Testis (tissue), 2 donors: ENCODE measurements at regions not wholly inside any gene's neighbourhood (a gene's known extent, or its start where the extent isn't known, plus 50 kb on each side); places are given as distances from the start of the nearest gene placed in this dataset.

ENCODE experiments used
- DNase-seq: peaks from one replicate; pipeline ENCODE4 v3.0.0-alpha.2; 2019
- H3K27ac ChIP-seq, 2 donors: fragments of 200-600 bp; sonication (generic); one replicate each; pipeline ENCODE4 v1.5.1; 2019
- H3K27me3 ChIP-seq: fragments of 200-600 bp; sonication (generic); one replicate; pipeline ENCODE4 v1.5.1; 2019
- H3K36me3 ChIP-seq: fragments of 200-600 bp; sonication (generic); one replicate; pipeline ENCODE4 v1.5.1; 2017; ENCODE audit warnings: low read depth; ENCODE audit errors: missing control alignments
- H3K4me1 ChIP-seq: fragments of 200-600 bp; sonication (generic); one replicate; pipeline ENCODE4 v1.5.1; 2019
- H3K4me3 ChIP-seq, 2 donors: fragments of 200-600 bp; sonication (generic); one replicate each; pipeline ENCODE4 v1.5.1; 2017 to 2019
- H3K9me3 ChIP-seq: fragments of 200-600 bp; sonication (generic); one replicate; pipeline ENCODE4 v1.5.1; 2017
- POLR2A ChIP-seq: fragments of 450-650 bp; IDR thresholded peaks from one replicate; pipeline ENCODE4 v1.6.1; 2017; ENCODE audit warnings: antibody characterized with exemption, mild to moderate bottlenecking, moderate library complexity
- WGBS, 2 donors: methylation state at CpG; one replicate each; pipeline ENCODE4 v1.1.5; 2018; 5-methylcytosine and 5-hydroxymethylcytosine counted together
- intact Hi-C: fragments of 100-400 bp; cut with DNase I; formaldehyde crosslinking; loops from one replicate; pipeline ENCODE4 v1.15.1; 2023; ENCODE audit warnings: low total_unique reads
- TF ChIP-seq, protein P1 (sequence below), 3 experiments: fragments of 450-650 bp in 2 of 3; fragments of 200-600 bp in 1 of 3; sonication (generic) in 1 of 3; IDR thresholded peaks; one replicate each; pipeline ENCODE4 v1.5.1; 2016 to 2019; ENCODE audit warnings: antibody characterized with exemption in 3 of 3, mild to moderate bottlenecking in 2 of 3, moderate library complexity in 1 of 3

DNA sequence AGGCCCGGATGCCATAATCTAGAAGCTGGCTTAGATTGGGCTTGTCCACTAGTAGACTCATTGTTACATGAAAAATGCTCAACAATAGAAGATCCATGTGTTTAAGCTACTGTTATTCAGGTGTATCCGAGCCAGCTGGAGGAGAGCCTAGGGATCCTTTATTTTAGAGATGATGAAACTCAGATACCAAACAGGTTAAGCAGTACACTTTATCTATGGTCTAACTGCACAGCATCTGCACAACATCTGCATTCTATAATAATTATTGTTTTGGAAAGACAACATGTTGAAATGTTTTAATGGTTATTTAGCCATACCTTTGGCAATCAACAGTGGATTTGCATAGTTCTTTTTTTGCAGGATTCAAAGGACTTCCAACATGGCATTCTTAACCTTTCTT is 134.1 kb downstream of the RFPL4B start:
- no peaks in the 10 kb centered on the region for H3K9me3 ChIP-seq
- no peak for DNase-seq
- TF ChIP-seq POLR2A: no peak
- TF ChIP-seq, protein P1, sequence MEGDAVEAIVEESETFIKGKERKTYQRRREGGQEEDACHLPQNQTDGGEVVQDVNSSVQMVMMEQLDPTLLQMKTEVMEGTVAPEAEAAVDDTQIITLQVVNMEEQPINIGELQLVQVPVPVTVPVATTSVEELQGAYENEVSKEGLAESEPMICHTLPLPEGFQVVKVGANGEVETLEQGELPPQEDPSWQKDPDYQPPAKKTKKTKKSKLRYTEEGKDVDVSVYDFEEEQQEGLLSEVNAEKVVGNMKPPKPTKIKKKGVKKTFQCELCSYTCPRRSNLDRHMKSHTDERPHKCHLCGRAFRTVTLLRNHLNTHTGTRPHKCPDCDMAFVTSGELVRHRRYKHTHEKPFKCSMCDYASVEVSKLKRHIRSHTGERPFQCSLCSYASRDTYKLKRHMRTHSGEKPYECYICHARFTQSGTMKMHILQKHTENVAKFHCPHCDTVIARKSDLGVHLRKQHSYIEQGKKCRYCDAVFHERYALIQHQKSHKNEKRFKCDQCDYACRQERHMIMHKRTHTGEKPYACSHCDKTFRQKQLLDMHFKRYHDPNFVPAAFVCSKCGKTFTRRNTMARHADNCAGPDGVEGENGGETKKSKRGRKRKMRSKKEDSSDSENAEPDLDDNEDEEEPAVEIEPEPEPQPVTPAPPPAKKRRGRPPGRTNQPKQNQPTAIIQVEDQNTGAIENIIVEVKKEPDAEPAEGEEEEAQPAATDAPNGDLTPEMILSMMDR (IDR thresholded peaks at IDR 0.05): no peak
- intact Hi-C loops: no loop called here
- peaks cover 4% of the 10 kb centered on the region for H3K4me1 ChIP-seq
- H3K36me3 ChIP-seq: no peaks in the 10 kb centered on the region
- no peak overlapping the region for H3K27ac ChIP-seq
- no peaks in the 10 kb centered on the region for H3K27me3 ChIP-seq
- no peak overlapping the region for H3K4me3 ChIP-seq
- 97 to 100% methylated on average over 2 of the region's 2 CpGs for WGBS, 2 donors

DNA sequence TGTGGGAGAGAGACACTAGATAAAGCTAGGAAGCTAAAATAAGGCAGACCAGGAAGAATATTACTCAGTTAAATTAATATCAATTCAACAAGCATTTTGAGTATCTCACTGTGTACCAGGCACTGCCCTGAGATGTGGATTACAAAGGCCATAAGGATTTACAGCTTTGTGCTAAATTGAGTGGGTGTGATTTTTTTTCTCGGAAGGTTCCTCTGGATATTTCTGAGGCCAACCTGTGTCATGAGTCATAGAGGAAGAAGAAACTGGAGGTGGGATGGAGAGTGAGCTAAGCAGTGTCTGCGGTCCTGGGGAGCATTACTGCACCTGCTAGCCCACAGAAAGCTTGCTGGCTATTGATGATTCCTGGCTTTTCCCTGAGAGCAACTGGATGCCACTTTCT is 135.2 kb downstream of the RFPL4B start:
- H3K27me3 ChIP-seq: no peaks in the 10 kb centered on the region
- H3K27ac ChIP-seq: no peak overlapping the region
- DNase-seq: no peak
- H3K9me3 ChIP-seq: no peaks in the 10 kb centered on the region
- H3K4me3 ChIP-seq: no peak overlapping the region
- H3K36me3 ChIP-seq: no peaks in the 10 kb centered on the region
- peaks cover 4% of the 10 kb centered on the region for H3K4me1 ChIP-seq
- no peak for TF ChIP-seq POLR2A
- TF ChIP-seq, protein P1 (IDR thresholded peaks at IDR 0.05): no peak
- intact Hi-C loops: no loop called here
- 69 to 79% methylated on average over 2 of the region's 2 CpGs for WGBS, 2 donors

DNA sequence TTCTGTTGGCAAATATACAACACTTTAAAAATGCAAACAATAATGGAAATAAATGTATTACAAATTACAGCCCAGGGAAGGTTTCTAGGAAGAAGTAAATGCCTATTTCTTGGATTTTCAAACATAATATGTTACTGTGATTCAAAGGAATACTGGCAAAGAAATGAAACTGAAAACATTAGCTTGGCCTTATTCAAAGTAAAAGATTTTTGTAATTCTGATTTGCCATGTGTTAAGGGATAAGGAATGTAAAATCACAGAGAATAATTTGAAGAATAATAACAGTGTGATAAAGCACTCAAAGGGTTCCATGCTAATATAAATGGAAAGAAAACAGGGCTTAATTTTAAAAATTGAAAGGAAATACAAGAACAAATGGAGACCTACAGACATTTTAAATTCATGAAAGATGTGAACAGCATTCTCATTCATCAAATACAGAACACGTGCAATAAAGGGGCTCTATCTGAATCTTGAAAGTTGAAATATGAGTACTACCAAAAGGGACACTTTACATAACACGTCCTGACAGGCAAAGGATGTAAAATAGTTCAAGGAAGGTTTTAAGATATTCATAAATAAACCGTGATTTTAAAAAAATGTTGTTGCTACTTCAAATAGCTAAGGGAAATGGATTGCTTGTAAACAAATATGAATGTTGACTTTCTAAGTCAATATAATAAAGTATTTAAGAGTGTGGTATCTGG is 138.1 kb downstream of the RFPL4B start:
- Histone ChIP-seq H3K9me3 (no peaks in the 10 kb centered on the region), H3K27me3 (no peaks in the 10 kb centered on the region), H3K4me3 (no peak overlapping the region), H3K27ac (no peak overlapping the region), H3K36me3 (no peaks in the 10 kb centered on the region), H3K4me1 (peaks cover 4% of the 10 kb centered on the region)
- DNase-seq: no peak
- TF ChIP-seq, protein P1 (IDR thresholded peaks at IDR 0.05): no peak
- TF ChIP-seq POLR2A: no peak
- intact Hi-C loops: no loop called here
- 43 to 53% methylated on average over 3 of the region's 3 CpGs for WGBS, 2 donors

DNA sequence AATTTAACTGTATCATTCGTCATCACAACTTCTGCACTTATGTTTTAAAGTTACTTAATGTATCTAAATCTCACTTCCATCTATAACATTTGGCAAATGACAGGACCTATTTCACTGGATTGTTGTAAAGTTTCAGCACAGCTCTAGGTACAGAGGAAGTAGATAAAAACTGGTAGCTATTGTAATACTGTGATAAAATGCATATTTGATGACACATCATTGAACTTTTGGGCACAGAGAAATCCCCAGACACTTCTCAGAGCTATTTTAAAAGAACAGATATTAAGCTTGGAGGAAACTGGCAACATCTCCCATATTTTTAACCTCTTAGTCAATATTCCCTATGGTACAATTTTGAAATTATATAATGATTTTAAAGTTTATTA is 138.7 kb downstream of the RFPL4B start:
- Histone ChIP-seq H3K36me3 (no peaks in the 10 kb centered on the region), H3K27me3 (no peaks in the 10 kb centered on the region), H3K9me3 (no peaks in the 10 kb centered on the region), H3K4me3 (no peak overlapping the region), H3K4me1 (peaks cover 4% of the 10 kb centered on the region), H3K27ac (no peak overlapping the region)
- intact Hi-C loops: no loop called here
- no peak for DNase-seq
- TF ChIP-seq POLR2A: no peak
- TF ChIP-seq, protein P1 (IDR thresholded peaks at IDR 0.05): no peak
- 54 to 64% methylated on average over 1 of the region's 1 CpG for WGBS, 2 donors

DNA sequence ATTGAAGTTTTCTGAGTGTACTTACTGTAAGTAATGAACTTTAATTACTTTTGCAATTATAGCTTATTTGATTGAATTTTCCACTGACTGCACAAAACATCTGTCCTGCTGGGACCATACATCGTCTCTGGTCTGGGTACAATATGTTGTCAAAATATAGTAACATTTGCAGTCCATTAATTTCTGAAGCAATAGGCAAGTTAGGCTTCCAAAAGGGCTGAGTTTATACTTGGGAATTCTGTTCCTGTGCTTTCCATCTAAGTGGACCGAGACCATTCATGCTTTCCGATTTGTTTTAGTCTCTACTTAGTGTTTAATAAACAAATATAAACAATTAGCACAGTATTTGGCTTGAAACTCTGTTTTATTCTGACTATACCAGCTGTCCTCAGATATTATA is 139.3 kb downstream of the RFPL4B start:
- WGBS, 2 donors: 67 to 76% methylated on average over 3 of the region's 3 CpGs
- Histone ChIP-seq H3K36me3 (no peaks in the 10 kb centered on the region), H3K4me3 (no peak overlapping the region), H3K9me3 (no peaks in the 10 kb centered on the region), H3K27me3 (no peaks in the 10 kb centered on the region), H3K4me1 (peaks cover 4% of the 10 kb centered on the region), H3K27ac (no peak overlapping the region)
- DNase-seq: no peak
- intact Hi-C loops: no loop called here
- no peak for TF ChIP-seq POLR2A
- TF ChIP-seq, protein P1 (IDR thresholded peaks at IDR 0.05): no peak
